ENCODE measurements at regions not wholly inside any gene's neighbourhood (a gene's known extent, or its start where the extent isn't known, plus 50 kb on each side); places are given as distances from the start of the nearest gene placed in this dataset.

DNA sequence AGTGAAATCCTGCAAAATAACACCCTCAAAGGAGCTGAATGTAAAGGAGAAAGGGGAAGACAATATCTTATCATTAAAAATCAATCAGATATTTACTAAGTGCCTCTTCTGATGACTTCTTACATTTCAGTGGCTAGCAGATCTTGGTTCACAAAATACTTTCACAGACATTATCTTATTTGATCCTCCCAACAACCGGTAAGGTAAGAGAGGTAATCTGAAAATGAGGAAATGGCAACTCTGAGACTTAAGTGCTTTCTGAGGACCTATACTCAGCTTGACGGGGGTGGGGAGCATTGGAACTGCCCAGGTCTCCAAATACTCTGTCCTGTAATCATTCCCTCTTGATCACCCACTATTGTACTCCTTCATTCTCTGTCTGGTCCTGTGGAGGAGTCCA lies 144.6 kb upstream of the MKLN1 start:
- Histone ChIP-seq H3K36me3 (ENCODE audit: control insufficient read depth, insufficient read depth, low read length) (no peaks in the 10 kb centered on the region), H3K79me2 (ENCODE audit: control insufficient read depth, insufficient read depth, low read length) (no peaks in the 10 kb centered on the region), H3K9ac (ENCODE audit: insufficient read depth, low read length) (no peak overlapping the region), H4K20me1 (ENCODE audit: control insufficient read depth, extremely low read depth, insufficient read depth, low read length) (no peaks in the 10 kb centered on the region), H3K9me3 (ENCODE audit: control insufficient read depth, insufficient read depth, low read depth, low read length) (no peaks in the 10 kb centered on the region), H3K4me2 (ENCODE audit: extremely low read depth, insufficient read depth, low read length) (no peak overlapping the region), H3K4me1 (ENCODE audit: control insufficient read depth, extremely low read depth, insufficient read depth, low read length) (peaks cover under 1% of the 10 kb centered on the region), H3K27ac (ENCODE audit: insufficient read depth, low read length) (no peak overlapping the region), H3K4me3 (replicated peaks in 1 of 4; ENCODE audit: control extremely low read depth in 1 of 4, insufficient read depth in 1 of 4, low read depth in 3 of 4, low read length in 4 of 4) (no peak overlapping the region), H2AFZ (ENCODE audit: low read length) (no peak overlapping the region), H3K27me3 (ENCODE audit: control insufficient read depth, insufficient read depth, low read length) (no peaks in the 10 kb centered on the region)
- no peak for DNase-seq (ENCODE audit: low read depth in 2 of 2)
- TF ChIP-seq CTCF (conservative IDR thresholded peaks at IDR 0.05 in 1 of 2, IDR thresholded peaks at IDR 0.05 in 1 of 2; ENCODE audit: low read depth in 1 of 2, low read length in 2 of 2): no peak
- no peak for TF ChIP-seq EZH2 (IDR thresholded peaks at IDR 0.05; ENCODE audit: low read length, missing control alignments)

DNA sequence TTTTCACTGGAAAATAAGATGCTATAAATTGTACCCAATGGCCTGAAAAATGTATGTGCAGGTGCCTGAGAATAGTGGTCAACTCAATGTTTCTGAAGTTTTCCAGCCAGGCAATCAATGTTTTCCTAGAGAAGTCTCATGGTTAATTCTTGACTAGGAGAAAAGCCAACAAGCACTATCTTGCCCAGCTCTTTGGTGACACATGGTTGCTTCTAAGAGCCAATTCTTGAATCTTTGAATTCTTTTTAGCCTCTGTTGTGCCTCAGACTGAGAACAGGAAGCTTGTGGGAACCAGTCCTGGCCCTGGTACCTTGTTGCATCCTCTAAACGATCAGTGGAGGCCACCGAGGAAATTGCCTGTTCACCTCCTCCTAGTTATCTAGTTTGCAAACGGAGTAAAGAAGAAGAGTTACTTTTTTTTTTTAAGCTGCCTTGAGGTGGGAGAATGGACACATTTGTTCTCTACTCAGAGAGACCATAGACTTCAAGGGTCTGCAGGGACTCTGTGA lies 144.0 kb upstream of the MKLN1 start:
- H3K9ac ChIP-seq (ENCODE audit: insufficient read depth, low read length): no peak overlapping the region
- peaks cover 2% of the 10 kb centered on the region for H3K4me1 ChIP-seq (ENCODE audit: control insufficient read depth, extremely low read depth, insufficient read depth, low read length)
- DNase-seq (ENCODE audit: low read depth in 2 of 2): peak in 1 of 2 donors; percentile 42
- TF ChIP-seq EZH2 (IDR thresholded peaks at IDR 0.05; ENCODE audit: low read length, missing control alignments) (no peak), CTCF (conservative IDR thresholded peaks at IDR 0.05 in 1 of 2, IDR thresholded peaks at IDR 0.05 in 1 of 2; ENCODE audit: low read depth in 1 of 2, low read length in 2 of 2) (no peak)
- no peak overlapping the region for H3K27ac ChIP-seq (ENCODE audit: insufficient read depth, low read length)
- no peaks in the 10 kb centered on the region for H3K9me3 ChIP-seq (ENCODE audit: control insufficient read depth, insufficient read depth, low read depth, low read length)
- no peaks in the 10 kb centered on the region for H3K27me3 ChIP-seq (ENCODE audit: control insufficient read depth, insufficient read depth, low read length)
- no peaks in the 10 kb centered on the region for H3K36me3 ChIP-seq (ENCODE audit: control insufficient read depth, insufficient read depth, low read length)
- no peak overlapping the region for H3K4me3 ChIP-seq (replicated peaks in 1 of 4; ENCODE audit: control extremely low read depth in 1 of 4, insufficient read depth in 1 of 4, low read depth in 3 of 4, low read length in 4 of 4)
- H3K4me2 ChIP-seq (ENCODE audit: extremely low read depth, insufficient read depth, low read length): no peak overlapping the region
- no peaks in the 10 kb centered on the region for H3K79me2 ChIP-seq (ENCODE audit: control insufficient read depth, insufficient read depth, low read length)
- no peaks in the 10 kb centered on the region for H4K20me1 ChIP-seq (ENCODE audit: control insufficient read depth, extremely low read depth, insufficient read depth, low read length)
- H2AFZ ChIP-seq (ENCODE audit: low read length): no peak overlapping the region

- no peak overlapping the region for H3K4me3 ChIP-seq (replicated peaks in 1 of 4; ENCODE audit: control extremely low read depth in 1 of 4, insufficient read depth in 1 of 4, low read depth in 3 of 4, low read length in 4 of 4)
- no peak overlapping the region for H3K9ac ChIP-seq (ENCODE audit: insufficient read depth, low read length)
- peaks cover 12% of the 10 kb centered on the region for H3K4me1 ChIP-seq (ENCODE audit: control insufficient read depth, extremely low read depth, insufficient read depth, low read length)
- no peaks in the 10 kb centered on the region for H3K36me3 ChIP-seq (ENCODE audit: control insufficient read depth, insufficient read depth, low read length)
- TF ChIP-seq CTCF (conservative IDR thresholded peaks at IDR 0.05 in 1 of 2, IDR thresholded peaks at IDR 0.05 in 1 of 2; ENCODE audit: low read depth in 1 of 2, low read length in 2 of 2) (no peak), EZH2 (IDR thresholded peaks at IDR 0.05; ENCODE audit: low read length, missing control alignments) (no peak)
- no peaks in the 10 kb centered on the region for H3K9me3 ChIP-seq (ENCODE audit: control insufficient read depth, insufficient read depth, low read depth, low read length)
- no peaks in the 10 kb centered on the region for H3K27me3 ChIP-seq (ENCODE audit: control insufficient read depth, insufficient read depth, low read length)
- H3K79me2 ChIP-seq (ENCODE audit: control insufficient read depth, insufficient read depth, low read length): no peaks in the 10 kb centered on the region
- no peak overlapping the region for H3K4me2 ChIP-seq (ENCODE audit: extremely low read depth, insufficient read depth, low read length)
- no peaks in the 10 kb centered on the region for H4K20me1 ChIP-seq (ENCODE audit: control insufficient read depth, extremely low read depth, insufficient read depth, low read length)
- H2AFZ ChIP-seq (ENCODE audit: low read length): no peak overlapping the region
- no peak for DNase-seq (ENCODE audit: low read depth in 2 of 2)
- H3K27ac ChIP-seq (ENCODE audit: insufficient read depth, low read length): no peak overlapping the region
These were observed 140.9 kb upstream of the MKLN1 start for GRCh38 chr7:131186816-131187215.
